A549 (cell line): ENCODE measurements at regions not wholly inside any gene's neighbourhood (a gene's known extent, or its start where the extent isn't known, plus 50 kb on each side); places are given as distances from the start of the nearest gene placed in this dataset.
A peak's percentile ranks its signal among the peaks of the same experiment; 100 is the strongest.

Source experiments
- ATAC-seq, 2 experiments: fragments of 200-7000 bp in 1 of 2; fragments of >200 bp in 1 of 2; cut with Nextera tagmentation in 1 of 2; cut with Tn5 transposase in 1 of 2; 3 replicates each; pipeline versions ENCODE4 v1.8.0 to v1.9.1; 2018 to 2020; ENCODE audit warnings: mild to moderate bottlenecking in 1 of 2, moderate library complexity in 1 of 2
- CTCF ChIA-PET: fragments of 300-600 bp; sonication (Branson Sonifier 250); formaldehyde crosslinking; extraction: SDS; loops from one replicate; lab custom pipeline; 2021; ENCODE audit warnings: antibody characterized with exemption, inconsistent platforms; lab: Yijun Ruan, JAX
- POLR2A ChIA-PET: fragments of 350-600 bp; formaldehyde crosslinking; extraction: SDS; loops from one replicate; lab custom pipeline; 2021; ENCODE audit warnings: antibody characterized with exemption, inconsistent platforms; lab: Yijun Ruan, JAX
- DNase-seq, 2 experiments: peaks; one replicate each; pipeline versions ENCODE4 v3.0.0 to v3.0.0-alpha.2; 2011 to 2016; ENCODE audit warnings: low read depth in 1 of 2, low spot score in 1 of 2
- FAIRE-seq: peaks from 2 replicates; lab custom pipeline; 2011; peaks lifted over from hg19 to GRCh38; lab: Jason Lieb, UNC
- H3K27ac ChIP-seq, 2 experiments: fragments of >200 bp; sonication (Bioruptor Twin); formaldehyde crosslinking; 3 replicates each; pipeline ENCODE4 v1.5.1; 2016 to 2017
- H3K4me1 ChIP-seq: fragments of >200 bp; sonication (Bioruptor Twin); formaldehyde crosslinking; 3 replicates; pipeline ENCODE4 v1.6.1; 2016
- H3K4me2 ChIP-seq: fragments of >200 bp; sonication (Bioruptor Twin); formaldehyde crosslinking; 3 replicates; pipeline ENCODE4 v1.6.1; 2016
- H3K4me3 ChIP-seq: fragments of >200 bp; sonication (Bioruptor Twin); formaldehyde crosslinking; 3 replicates; pipeline ENCODE4 v1.5.1; 2016
- H3K9me3 ChIP-seq: fragments of >200 bp; sonication (Bioruptor Twin); formaldehyde crosslinking; 3 replicates; pipeline ENCODE4 v1.6.1; 2016
- ATOH8 ChIP-seq: fragments of 250-450 bp; sonication (Bioruptor Pico); IDR thresholded peaks from 2 replicates; pipeline ENCODE4 v1.5.0; 2020; ENCODE audit warnings: low read depth, mild to moderate bottlenecking, moderate library complexity
- BCL3 ChIP-seq: fragments of >200 bp; sonication (Bioruptor Twin); formaldehyde crosslinking; IDR thresholded peaks from 3 replicates; pipeline ENCODE4 v1.6.1; 2016
- CEBPB ChIP-seq, 2 experiments: fragments of >200 bp in 1 of 2; sonication (Bioruptor Twin) in 1 of 2; formaldehyde crosslinking in 1 of 2; IDR thresholded peaks; 2 replicates each; pipeline ENCODE4 v1.6.1; 2012 to 2016
- CHD4 ChIP-seq: fragments of 200-600 bp; sonication (generic); IDR thresholded peaks from 2 replicates; pipeline ENCODE4 v1.6.1; 2016; ENCODE audit warnings: antibody characterized with exemption, mild to moderate bottlenecking, borderline replicate concordance
- EHMT2 ChIP-seq: fragments of 200-600 bp; sonication (generic); IDR thresholded peaks from 2 replicates; pipeline ENCODE4 v1.6.1; 2016; ENCODE audit warnings: antibody characterized with exemption, low read depth, mild to moderate bottlenecking, moderate library complexity
- EP300 ChIP-seq, 2 experiments: fragments of >200 bp; sonication (Bioruptor Twin); formaldehyde crosslinking; IDR thresholded peaks; 2 replicates in 1 of 2; 3 replicates in 1 of 2; pipeline ENCODE4 v1.6.1; 2016 to 2017
- ESRRA ChIP-seq: fragments of 150-350 bp; IDR thresholded peaks from 2 replicates; pipeline ENCODE4 v1.6.1; 2014; ENCODE audit warnings: mild to moderate bottlenecking, low read length, borderline replicate concordance
- FOXS1 ChIP-seq: fragments of 250-450 bp; sonication (Bioruptor Pico); IDR thresholded peaks from 2 replicates; pipeline ENCODE4 v1.5.0; 2020; ENCODE audit warnings: mild to moderate bottlenecking, moderate library complexity
- GATA3 ChIP-seq: IDR thresholded peaks from 2 replicates; pipeline ENCODE4 v1.6.1; 2012; ENCODE audit warnings: borderline replicate concordance
- HEYL ChIP-seq: fragments of 250-450 bp; sonication (Bioruptor Pico); IDR thresholded peaks from 2 replicates; pipeline ENCODE4 v1.8.0; 2021; ENCODE audit warnings: mild to moderate bottlenecking, moderate library complexity
- HOXB13 ChIP-seq: fragments of 250-450 bp; sonication (Bioruptor Pico); IDR thresholded peaks from 2 replicates; pipeline ENCODE4 v1.5.0; 2020; ENCODE audit warnings: low read depth, mild to moderate bottlenecking, moderate library complexity
- HOXB5 ChIP-seq: fragments of 250-450 bp; sonication (Bioruptor Pico); IDR thresholded peaks from 2 replicates; pipeline ENCODE4 v1.5.0; 2020; ENCODE audit warnings: mild to moderate bottlenecking, moderate library complexity
- JUN ChIP-seq, 2 experiments: fragments of >200 bp; sonication (Bioruptor Twin); formaldehyde crosslinking; IDR thresholded peaks; 2 replicates in 1 of 2; 3 replicates in 1 of 2; pipeline ENCODE4 v1.6.1; 2016 to 2017
- KDM1A ChIP-seq: fragments of 200-600 bp; sonication (generic); IDR thresholded peaks from 2 replicates; pipeline ENCODE4 v1.6.1; 2016; ENCODE audit warnings: low read depth, mild to moderate bottlenecking
- MAFK ChIP-seq: fragments of 450-650 bp; IDR thresholded peaks from 2 replicates; pipeline ENCODE4 v1.6.1; 2014; ENCODE audit not compliant: partially characterized antibody
- MAX ChIP-seq: IDR thresholded peaks from 2 replicates; pipeline ENCODE4 v1.6.1; 2012
- NPAS2 ChIP-seq: fragments of 250-450 bp; sonication (Bioruptor Pico); IDR thresholded peaks from 2 replicates; pipeline ENCODE4 v1.8.0; 2022; ENCODE audit warnings: mild to moderate bottlenecking, moderate library complexity, borderline replicate concordance
- PBX3 ChIP-seq: IDR thresholded peaks from 2 replicates; pipeline ENCODE4 v1.6.1; 2012
- POLR2AphosphoS2 ChIP-seq: conservative IDR thresholded peaks from 2 replicates; pipeline ENCODE4 v1.6.1; 2012; ENCODE audit warnings: low read length, improper control_type of control experiment, inconsistent platforms
- RARB ChIP-seq: fragments of 250-450 bp; sonication (Bioruptor Pico); IDR thresholded peaks from 2 replicates; pipeline ENCODE4 v1.8.0; 2021; ENCODE audit warnings: mild to moderate bottlenecking, moderate library complexity
- RFX5 ChIP-seq: fragments of 450-650 bp; IDR thresholded peaks from 2 replicates; pipeline ENCODE4 v1.7.1; 2014; ENCODE audit warnings: antibody characterized with exemption, mild to moderate bottlenecking, moderate library complexity
- SREBF2 ChIP-seq: fragments of 450-650 bp; IDR thresholded peaks from 2 replicates; pipeline ENCODE4 v1.6.1; 2014; ENCODE audit warnings: mild to moderate bottlenecking, moderate library complexity
- TP53 ChIP-seq: fragments of 250-450 bp; sonication (Bioruptor Pico); IDR thresholded peaks from 2 replicates; pipeline ENCODE4 v1.5.0; 2021; ENCODE audit warnings: mild to moderate bottlenecking, moderate library complexity
- ZFP36 ChIP-seq: fragments of 450-650 bp; IDR thresholded peaks from 2 replicates; pipeline ENCODE4 v1.6.1; 2014; ENCODE audit warnings: borderline replicate concordance; ENCODE audit not compliant: partially characterized antibody
- WGBS: methylation state at CpG from one replicate; pipeline ENCODE4 v1.1.6; 2017; ENCODE audit errors: missing lambda C conversion rate; 5-methylcytosine and 5-hydroxymethylcytosine counted together

- TF ChIP-seq POLR2AphosphoS2 = no peak
These were observed 335.2 kb downstream of the PPP1R2C start (continued) for GRCh38 chrX:42442745-42443144.

- 0% methylated on average over 1 of the region's 1 CpG for WGBS
- CTCF ChIA-PET = no interaction called here
- Histone ChIP-seq H3K4me2 (no peak overlapping the region), H3K4me1 (no peaks in the 10 kb centered on the region), H3K27ac (no peak overlapping the region), H3K4me3 (no peak overlapping the region), H3K9me3 (no peaks in the 10 kb centered on the region)
- ATAC-seq (no peak), DNase-seq (no peak), FAIRE-seq (peak; percentile 51)
- TF ChIP-seq POLR2AphosphoS2 (no peak), GATA3 (no peak), KDM1A (no peak), JUN (IDR thresholded peaks at IDR 0.05) (no peak), HOXB5 (no peak), TP53 (CRISPR knock-in tag) (no peak), HEYL (CRISPR knock-in tag) (no peak), MAX (no peak), CEBPB (IDR thresholded peaks at IDR 0.05) (no peak), FOXS1 (CRISPR knock-in tag) (no peak), EHMT2 (no peak), PBX3 (no peak)
- POLR2A ChIA-PET = no interaction called here
These were observed 340.8 kb downstream of the PPP1R2C start for GRCh38 chrX:42437211-42437610.

- FAIRE-seq = peak; percentile 77
- Histone ChIP-seq H3K4me2 (no peak overlapping the region), H3K27ac (no peak overlapping the region), H3K4me3 (no peak overlapping the region), H3K9me3 (no peaks in the 10 kb centered on the region), H3K4me1 (no peaks in the 10 kb centered on the region)
- no peak for TF ChIP-seq EP300 (IDR thresholded peaks at IDR 0.05)
- TF ChIP-seq MAFK = peak; percentile 29
- 40% methylated on average over 4 of the region's 4 CpGs for WGBS
- no peak for ATAC-seq
- CTCF ChIA-PET = no interaction called here
- POLR2A ChIA-PET = no interaction called here
- no peak for DNase-seq
These were observed 343.4 kb downstream of the PPP1R2C start for GRCh38 chrX:42434458-42435166.

GRCh38 chrX:42432552-42432951, 345.4 kb downstream of the PPP1R2C start:
- Histone ChIP-seq H3K9me3 (no peaks in the 10 kb centered on the region), H3K4me2 (no peak overlapping the region), H3K27ac (no peak overlapping the region), H3K4me3 (no peak overlapping the region), H3K4me1 (no peaks in the 10 kb centered on the region)
- ChIA-PET POLR2A (no interaction called here), CTCF (no interaction called here)
- TF ChIP-seq SREBF2 (no peak), HOXB13 (CRISPR knock-in tag) (no peak), ZFP36 (no peak), EHMT2 (no peak), JUN (IDR thresholded peaks at IDR 0.05) (no peak), PBX3 (no peak), CHD4 (no peak), ATOH8 (no peak), FOXS1 (CRISPR knock-in tag) (no peak), BCL3 (no peak), NPAS2 (CRISPR knock-in tag) (no peak), ESRRA (no peak), HOXB5 (no peak), RFX5 (no peak), RARB (CRISPR knock-in tag) (no peak), KDM1A (no peak)
- no peak for FAIRE-seq
- no peak for DNase-seq
- 15% methylated on average over 2 of the region's 2 CpGs for WGBS
- no peak for ATAC-seq
